ENCODE measurements at regions not wholly inside any gene's neighbourhood (a gene's known extent, or its start where the extent isn't known, plus 50 kb on each side); places are given as distances from the start of the nearest gene placed in this dataset.

DNA sequence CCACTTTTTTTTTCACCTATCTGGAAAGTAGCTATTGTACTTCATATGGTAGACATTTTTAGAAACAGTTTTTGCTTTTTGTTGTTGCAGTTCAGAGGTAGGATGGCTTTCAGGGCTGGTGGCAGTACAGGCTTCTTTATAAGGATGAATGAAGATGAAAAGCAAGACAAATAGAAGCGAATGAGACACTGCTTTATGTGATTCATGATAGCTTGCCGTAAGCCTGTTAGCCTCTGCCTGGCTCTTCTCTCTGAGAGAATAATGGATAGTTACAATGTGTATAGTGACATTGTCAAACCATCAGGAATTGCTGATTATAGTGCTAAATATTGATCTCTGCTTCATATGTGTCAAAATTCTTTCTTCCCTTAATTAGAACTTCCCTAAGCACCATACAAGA lies 173.7 kb downstream of the NR4A2 start:
- FAIRE-seq = no peak

- FAIRE-seq = no peak
These were observed 174.9 kb downstream of the NR4A2 start for GRCh38 chr2:156157670-156158069.

- no peak for FAIRE-seq
These were observed 175.9 kb downstream of the NR4A2 start for GRCh38 chr2:156156580-156156979.

DNA sequence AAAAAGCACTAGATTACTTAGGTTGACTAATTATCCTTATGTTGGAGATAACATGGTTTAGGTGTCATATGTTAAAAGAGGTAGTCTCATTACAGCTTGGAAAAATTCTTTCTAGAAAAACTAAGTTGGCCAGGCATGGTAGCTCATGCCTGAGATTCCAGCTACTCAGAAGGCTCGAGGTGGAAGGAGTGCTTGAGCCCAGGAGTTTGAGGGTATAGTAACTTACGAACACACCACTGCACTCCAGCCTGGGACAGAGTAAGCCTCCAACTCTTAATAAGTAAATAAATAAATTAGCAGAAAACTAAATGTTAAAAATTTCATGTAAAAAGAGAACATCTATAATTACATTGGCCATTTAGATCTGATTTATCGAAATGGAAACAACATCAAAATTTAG lies 177.2 kb downstream of the NR4A2 start:
- FAIRE-seq = no peak

DNA sequence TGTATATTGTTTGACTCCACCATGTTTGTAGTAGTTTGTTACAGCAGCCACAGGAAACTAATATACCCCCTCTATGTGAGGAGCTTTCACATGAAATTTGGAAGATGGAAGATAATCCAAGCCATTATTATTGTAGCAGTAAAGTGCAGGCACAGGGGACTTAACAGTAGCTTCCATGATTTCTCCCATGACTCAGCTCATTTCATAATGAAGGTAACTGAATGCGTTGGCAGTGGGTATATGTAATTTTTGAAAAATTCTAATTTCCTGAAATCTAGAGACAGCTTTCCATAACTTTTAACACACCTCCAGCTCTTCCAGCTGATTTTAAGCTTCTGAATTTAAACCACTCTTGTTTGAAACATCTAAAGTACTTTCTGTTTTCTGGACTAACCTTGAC lies 181.2 kb downstream of the NR4A2 start:
- no peak for FAIRE-seq

- FAIRE-seq = no peak
These were observed 184.8 kb downstream of the NR4A2 start for GRCh38 chr2:156147594-156148330.

DNA sequence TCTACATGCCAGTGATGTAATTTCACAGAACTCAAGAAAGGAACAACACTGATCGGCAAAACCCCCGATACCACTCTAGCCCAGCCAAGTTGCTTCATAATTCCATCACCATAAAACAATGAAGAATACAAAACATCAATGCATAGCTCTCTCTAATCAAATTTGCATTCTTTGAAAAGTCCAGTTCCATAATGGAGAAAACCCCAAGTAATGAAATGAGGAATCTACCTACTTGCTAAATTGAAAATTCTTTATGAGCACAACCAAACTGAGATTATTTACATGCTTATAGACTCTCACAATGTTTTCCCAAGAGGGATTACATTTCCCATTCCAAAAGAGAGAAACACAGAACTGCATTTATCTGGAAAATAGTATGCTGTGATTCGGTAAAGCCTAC lies 186.5 kb downstream of the NR4A2 start:
- no peak for FAIRE-seq

GRCh38 chr2:156145469-156145868 lies 187.1 kb downstream of the NR4A2 start:
- no peak for FAIRE-seq

- no peak for FAIRE-seq
These were observed 196.0 kb downstream of the NR4A2 start for GRCh38 chr2:156136566-156136965.

DNA sequence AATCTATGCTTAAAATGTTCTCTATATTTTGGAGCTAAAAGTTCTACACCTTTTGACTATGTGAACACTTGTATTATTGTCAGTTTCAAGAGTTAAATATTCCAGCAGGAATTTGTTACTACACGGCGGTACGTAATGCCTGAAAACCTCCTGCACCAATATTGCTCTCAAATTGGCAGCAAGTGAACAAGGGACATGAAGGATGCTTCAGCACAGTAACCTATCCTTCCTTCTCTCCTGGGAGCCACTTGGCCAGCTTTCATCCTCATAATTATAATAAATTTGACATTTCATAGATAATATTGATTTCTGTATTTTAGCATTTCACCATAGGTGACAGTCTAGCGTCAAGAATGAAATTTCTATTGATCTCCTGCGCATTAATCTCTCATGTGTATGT lies 197.6 kb downstream of the NR4A2 start:
- no peak for FAIRE-seq

DNA sequence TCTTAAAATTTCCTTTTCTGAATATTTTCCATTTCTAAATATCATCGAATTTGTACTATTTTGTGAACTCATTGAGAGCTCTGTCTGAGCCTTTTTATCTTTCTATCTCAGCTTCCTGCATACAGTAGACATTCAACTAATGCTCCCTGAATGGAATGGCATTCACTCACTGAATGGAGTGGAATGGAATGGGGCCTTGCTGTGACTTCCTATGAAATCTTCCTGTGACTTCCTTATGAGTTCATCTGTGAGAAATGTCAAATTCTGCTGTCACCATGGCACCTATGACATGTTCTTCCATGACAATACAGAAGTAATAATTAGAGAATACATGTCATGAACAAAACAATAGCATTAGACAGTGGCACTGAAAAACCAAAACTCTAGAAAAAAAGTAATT lies 199.6 kb downstream of the NR4A2 start:
- FAIRE-seq = no peak

- FAIRE-seq = no peak
These were observed 200.4 kb downstream of the NR4A2 start for GRCh38 chr2:156132130-156132529.

GRCh38 chr2:156129227-156129626 lies 203.3 kb downstream of the NR4A2 start:
- FAIRE-seq = no peak

DNA sequence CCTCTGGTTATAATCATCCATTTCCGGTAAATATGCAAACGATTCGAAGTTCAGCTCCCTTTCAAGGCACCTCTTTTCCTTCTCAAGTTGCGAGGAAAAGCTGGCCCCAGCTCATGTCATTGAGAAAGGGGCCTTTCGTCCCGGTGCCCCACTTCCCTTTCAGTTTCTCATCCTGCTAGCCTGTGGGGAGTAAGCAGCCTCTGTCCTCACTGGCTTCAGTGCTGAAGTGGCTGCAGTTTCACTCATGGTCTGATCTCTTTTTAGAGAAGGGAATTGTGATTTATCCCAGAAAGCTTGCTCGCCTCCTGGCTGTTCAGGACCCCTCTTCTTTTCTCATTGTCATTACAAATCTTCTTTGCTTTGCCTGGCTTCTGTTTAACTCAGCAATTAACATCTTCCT lies 207.5 kb downstream of the NR4A2 start:
- FAIRE-seq = no peak

- no peak for FAIRE-seq
These were observed 208.1 kb downstream of the NR4A2 start for GRCh38 chr2:156124458-156124857.

- FAIRE-seq = no peak
These were observed 213.6 kb downstream of the NR4A2 start for GRCh38 chr2:156118753-156119416.

- no peak for FAIRE-seq
These were observed 216.4 kb downstream of the NR4A2 start for GRCh38 chr2:156116113-156116512.

GRCh38 chr2:156115338-156115737 lies 217.2 kb downstream of the NR4A2 start:
- no peak for FAIRE-seq

GRCh38 chr2:156112323-156112722 lies 220.2 kb downstream of the NR4A2 start:
- FAIRE-seq = no peak

- no peak for FAIRE-seq
These were observed 221.6 kb downstream of the NR4A2 start for GRCh38 chr2:156110890-156111289.

GRCh38 chr2:156099382-156099781 lies 233.1 kb downstream of the NR4A2 start:
- no peak for FAIRE-seq

- FAIRE-seq = no peak
These were observed 234.0 kb downstream of the NR4A2 start for GRCh38 chr2:156098506-156098905.

- no peak for FAIRE-seq
These were observed 243.9 kb downstream of the NR4A2 start for GRCh38 chr2:156088587-156088986.

DNA sequence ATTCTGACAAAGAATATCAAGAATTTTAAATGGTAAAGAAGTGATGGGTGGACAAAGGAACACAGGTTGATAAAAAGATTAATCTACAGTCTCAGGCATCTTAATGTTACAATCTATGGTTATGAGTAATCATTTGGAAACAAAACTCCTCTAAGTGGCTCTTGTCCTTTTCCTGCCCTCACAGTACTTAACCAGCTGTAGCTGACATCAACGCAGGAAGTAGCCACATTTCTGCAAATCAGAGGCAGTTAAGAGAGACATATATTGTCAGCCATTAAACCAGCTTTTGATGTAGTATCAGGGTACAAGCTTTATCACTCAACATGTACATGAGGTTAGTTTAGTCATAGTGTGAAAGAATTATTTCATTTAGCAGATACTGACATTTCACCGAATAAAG lies 244.6 kb downstream of the NR4A2 start:
- no peak for FAIRE-seq
